ENCODE measurements at regions not wholly inside any gene's neighbourhood (a gene's known extent, or its start where the extent isn't known, plus 50 kb on each side); places are given as distances from the start of the nearest gene placed in this dataset.

GRCh38 chr13:87872813-87873212, 201.6 kb downstream of the SLITRK5 start:
- DNase-seq (ENCODE audit: low read depth) = no peak

DNA sequence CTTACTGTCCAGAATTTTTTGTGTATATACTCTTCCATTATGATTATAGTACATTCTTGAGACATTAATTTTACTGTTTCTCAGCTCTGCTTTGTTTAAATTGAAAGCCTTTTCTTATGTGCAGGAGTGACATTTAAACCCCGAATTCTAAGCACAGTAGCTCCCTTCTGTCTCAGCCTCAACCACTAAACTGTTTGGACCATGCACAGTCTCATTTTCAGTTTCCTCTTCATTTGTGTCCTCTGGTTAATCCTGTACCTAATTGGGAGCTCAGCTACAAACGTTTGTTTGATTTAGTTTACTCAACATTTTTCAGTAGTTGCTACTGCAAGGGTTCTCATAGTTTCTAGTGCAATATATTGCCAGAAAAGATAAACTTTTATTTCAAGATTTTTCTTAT, 206.3 kb downstream of the SLITRK5 start:
- DNase-seq (ENCODE audit: low read depth) = no peak

- no peak for DNase-seq (ENCODE audit: low read depth)
These were observed 207.5 kb downstream of the SLITRK5 start for GRCh38 chr13:87878706-87879105.

GRCh38 chr13:87884884-87885283, 213.7 kb downstream of the SLITRK5 start:
- DNase-seq (ENCODE audit: low read depth) = peak; percentile 4

DNA sequence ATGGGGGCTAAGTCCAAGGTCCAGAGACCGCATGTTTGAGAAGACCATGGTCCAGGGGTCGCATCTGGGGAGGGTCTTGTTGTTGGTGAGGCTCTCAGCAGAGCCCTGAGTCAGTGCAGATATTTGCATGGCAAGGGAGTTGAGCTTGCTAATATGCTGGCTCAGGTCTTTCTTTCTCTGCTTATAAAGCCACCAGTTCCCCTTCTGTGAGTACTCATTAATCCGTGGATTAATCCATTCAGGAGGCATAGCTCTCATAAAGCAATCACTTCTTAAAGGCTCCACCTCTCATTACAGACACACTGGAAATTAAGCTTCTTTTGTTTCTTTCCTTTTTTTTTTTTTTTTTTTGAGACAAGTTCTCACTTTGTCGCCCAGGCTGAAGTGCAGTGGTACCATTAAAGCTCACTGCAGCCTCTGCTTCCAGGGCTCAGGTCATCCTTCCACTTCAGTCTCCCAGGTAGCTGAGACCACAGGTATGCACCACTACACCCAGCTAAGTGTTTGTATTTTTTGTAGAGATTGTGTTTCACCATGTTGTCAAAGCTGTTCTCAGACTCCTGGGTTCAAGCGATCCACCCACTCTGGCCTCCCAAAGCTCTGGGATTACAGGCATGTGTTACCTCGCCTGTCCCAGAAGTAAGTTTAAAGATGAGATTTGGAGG, 216.4 kb downstream of the SLITRK5 start:
- DNase-seq (ENCODE audit: low read depth) = no peak

DNA sequence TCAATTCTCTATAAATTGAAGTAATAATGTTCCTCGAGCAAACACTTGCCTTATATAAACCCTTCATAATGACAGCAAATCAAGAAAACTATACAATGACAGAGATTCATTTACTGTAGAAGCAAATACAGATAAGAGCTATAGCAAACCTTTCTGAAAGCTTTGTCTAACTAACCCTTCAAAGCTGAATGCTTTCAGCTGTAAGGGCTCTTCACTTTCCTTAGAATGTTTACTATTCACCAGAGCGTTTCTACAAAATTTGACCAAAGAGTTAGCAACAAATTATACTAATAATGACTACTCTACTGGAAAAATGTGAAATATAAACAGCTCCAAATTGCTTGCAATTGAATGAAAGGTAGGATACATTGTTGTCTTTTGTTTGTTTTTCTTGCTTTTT, 218.1 kb downstream of the SLITRK5 start:
- DNase-seq (ENCODE audit: low read depth) = no peak

- DNase-seq (ENCODE audit: low read depth) = no peak
These were observed 222.0 kb downstream of the SLITRK5 start for GRCh38 chr13:87893186-87893585.

DNA sequence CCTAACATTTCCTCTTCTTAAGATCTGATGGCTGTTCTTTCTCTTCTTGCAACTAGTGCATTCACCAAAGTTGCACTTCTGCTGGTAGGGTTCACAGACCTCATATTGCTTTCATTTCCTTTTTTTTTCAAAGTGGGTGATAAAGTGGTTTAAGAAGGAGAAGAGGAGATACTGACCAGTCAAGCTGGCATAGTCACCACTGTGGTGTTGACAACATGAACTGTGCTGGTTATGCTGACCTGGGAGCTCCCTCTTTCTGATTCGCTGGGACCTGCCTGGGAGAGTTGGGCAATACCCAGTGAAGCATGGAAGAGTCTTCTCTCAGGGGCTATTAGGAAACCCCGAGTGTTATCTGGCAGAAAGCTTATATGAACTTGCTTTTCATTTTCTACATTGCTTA, 222.9 kb downstream of the SLITRK5 start:
- DNase-seq (ENCODE audit: low read depth) = no peak

- DNase-seq (ENCODE audit: low read depth) = no peak
These were observed 232.4 kb downstream of the SLITRK5 start for GRCh38 chr13:87903553-87903952.

DNA sequence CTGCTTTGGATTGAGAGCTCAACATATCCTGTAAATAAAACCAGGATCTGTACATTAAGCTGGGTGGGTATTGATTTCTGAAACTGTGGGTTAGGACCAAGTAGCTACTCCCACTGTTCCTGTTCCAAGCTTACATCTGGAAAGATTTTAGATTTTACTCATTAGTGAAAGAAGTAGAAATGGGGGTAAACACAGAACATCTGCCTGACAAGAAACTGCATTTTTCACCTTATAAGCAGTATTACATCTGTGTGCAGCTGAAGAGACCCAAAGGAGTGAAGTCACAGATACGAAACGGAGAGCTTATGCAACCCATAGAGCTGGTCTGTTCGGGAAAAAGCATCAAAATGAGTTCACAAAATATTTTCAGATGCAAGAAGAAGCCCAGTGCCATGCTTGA, 235.2 kb downstream of the SLITRK5 start:
- no peak for DNase-seq (ENCODE audit: low read depth)

GRCh38 chr13:87907202-87907601, 236.0 kb downstream of the SLITRK5 start:
- DNase-seq (ENCODE audit: low read depth) = no peak

GRCh38 chr13:87919956-87920355, 248.8 kb downstream of the SLITRK5 start:
- no peak for DNase-seq (ENCODE audit: low read depth)

GRCh38 chr13:87923753-87924152, 252.6 kb downstream of the SLITRK5 start:
- DNase-seq (ENCODE audit: low read depth) = no peak

- no peak for DNase-seq (ENCODE audit: low read depth)
These were observed 253.8 kb downstream of the SLITRK5 start for GRCh38 chr13:87925006-87925405.

- no peak for DNase-seq (ENCODE audit: low read depth)
These were observed 269.6 kb downstream of the SLITRK5 start for GRCh38 chr13:87940776-87941175.

GRCh38 chr13:87941226-87941625, 270.1 kb downstream of the SLITRK5 start:
- no peak for DNase-seq (ENCODE audit: low read depth)

GRCh38 chr13:87942205-87942604, 271.0 kb downstream of the SLITRK5 start:
- no peak for DNase-seq (ENCODE audit: low read depth)

- no peak for DNase-seq (ENCODE audit: low read depth)
These were observed 272.9 kb downstream of the SLITRK5 start for GRCh38 chr13:87944038-87944437.

DNA sequence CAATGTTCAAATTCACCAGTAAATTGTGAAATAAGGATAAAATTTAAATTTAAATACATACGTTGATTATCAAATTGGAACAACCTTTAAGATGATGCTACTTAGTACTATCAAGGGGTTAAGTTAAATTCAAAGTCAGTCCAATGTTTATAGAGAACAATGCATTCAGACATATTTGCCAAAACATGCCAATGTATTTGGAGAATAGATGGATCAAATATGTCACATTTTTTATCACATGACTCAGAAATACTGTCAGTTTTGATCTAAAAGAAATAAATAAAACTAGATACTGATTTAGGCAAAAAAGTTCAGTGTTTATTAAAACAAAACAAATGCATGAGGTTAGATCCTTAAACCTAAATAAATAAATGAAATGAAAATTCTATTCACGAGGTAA, 281.2 kb downstream of the SLITRK5 start:
- DNase-seq (ENCODE audit: low read depth) = no peak

- DNase-seq (ENCODE audit: low read depth) = no peak
These were observed 282.2 kb downstream of the SLITRK5 start for GRCh38 chr13:87953381-87953780.

GRCh38 chr13:87954091-87954490, 282.9 kb downstream of the SLITRK5 start:
- no peak for DNase-seq (ENCODE audit: low read depth)

- no peak for DNase-seq (ENCODE audit: low read depth)
These were observed 290.4 kb downstream of the SLITRK5 start for GRCh38 chr13:87961546-87961945.

DNA sequence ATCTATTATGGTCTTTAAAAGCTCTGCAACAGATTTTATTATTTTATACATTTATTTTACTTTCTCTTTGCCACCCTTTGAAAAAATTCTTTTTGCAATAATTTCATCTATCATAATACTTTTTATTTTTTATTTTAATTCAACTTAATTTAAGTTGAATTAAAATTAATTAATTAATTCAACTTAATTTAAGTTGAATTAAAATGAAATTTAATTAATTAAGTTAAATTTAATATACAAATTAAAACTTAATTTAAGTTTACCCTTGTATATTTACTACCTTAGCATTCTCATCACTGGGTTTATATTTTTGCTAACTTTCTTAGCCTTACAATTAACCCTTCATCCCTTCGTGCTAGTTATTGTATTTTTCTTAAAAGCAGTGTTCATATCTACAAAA, 301.4 kb downstream of the SLITRK5 start:
- DNase-seq (ENCODE audit: low read depth) = no peak

- no peak for DNase-seq (ENCODE audit: low read depth)
These were observed 303.9 kb downstream of the SLITRK5 start for GRCh38 chr13:87975035-87975434.

Data from M059J (cell line).